SK-N-DZ (cell line): ENCODE measurements at regions not wholly inside any gene's neighbourhood (a gene's known extent, or its start where the extent isn't known, plus 50 kb on each side); places are given as distances from the start of the nearest gene placed in this dataset.

ENCODE experiments used
- DNase-seq: peaks from one replicate; pipeline ENCODE4 v3.0.0-alpha.2; 2015; ENCODE audit warnings: low spot score

DNA sequence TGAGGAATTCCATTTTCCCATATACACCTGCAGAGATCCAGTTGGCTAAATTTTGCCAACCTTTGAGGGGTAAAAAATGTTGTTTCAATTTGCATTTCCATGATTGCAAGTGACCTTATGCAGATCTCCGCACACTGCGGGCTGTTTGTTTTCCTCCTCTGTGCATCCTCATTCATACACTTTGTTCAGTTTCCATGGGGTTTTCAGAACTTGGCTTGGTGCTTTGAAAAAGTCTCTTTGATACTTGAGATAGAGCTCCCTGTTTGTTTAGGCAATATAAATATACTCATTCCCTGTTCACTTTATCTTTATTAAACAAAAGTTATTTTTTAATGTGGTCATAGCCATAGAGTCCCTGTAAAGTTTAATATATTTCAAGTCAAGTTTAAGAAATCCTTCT lies 353.1 kb downstream of the CMPK2 start:
- no peak for DNase-seq

DNA sequence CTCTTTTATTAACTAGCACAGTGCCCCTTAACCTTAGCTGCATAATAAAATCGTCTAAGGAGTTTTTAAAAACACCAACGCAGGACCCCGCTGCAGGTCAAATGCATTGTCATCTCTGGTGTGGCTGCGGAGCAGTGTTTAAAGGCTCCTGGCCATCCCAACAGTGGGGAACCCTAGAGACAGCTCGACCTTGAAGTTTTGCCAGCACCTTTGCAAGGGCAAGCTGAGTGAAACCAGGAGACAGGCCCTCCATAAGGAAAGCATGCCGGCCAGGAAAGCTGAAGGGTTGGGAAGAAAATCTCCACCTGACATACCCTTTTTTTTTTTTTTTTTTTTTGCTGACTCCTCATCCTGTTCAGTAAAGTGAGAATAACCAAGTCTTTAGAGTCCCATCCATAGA lies 349.0 kb downstream of the CMPK2 start:
- no peak for DNase-seq

DNA sequence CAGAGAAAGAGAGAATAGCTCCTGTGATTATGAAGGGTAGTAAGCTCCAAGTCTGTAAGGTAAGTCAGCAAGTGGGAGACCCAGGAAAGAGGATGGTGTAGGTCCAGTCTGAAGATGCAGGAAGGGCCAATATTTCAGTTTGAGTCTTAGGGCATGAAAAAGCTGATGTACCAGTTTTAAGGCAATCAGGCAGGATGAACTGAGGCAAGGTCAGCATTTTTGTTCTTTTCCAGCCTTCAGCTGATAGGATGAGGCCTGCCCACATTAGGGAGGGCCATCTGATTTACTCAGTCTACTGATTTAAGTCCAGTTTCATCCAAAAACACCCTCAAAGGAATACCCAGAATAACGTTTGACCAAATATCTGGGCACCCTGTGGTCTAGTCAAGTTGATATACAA lies 347.3 kb downstream of the CMPK2 start:
- no peak for DNase-seq

DNA sequence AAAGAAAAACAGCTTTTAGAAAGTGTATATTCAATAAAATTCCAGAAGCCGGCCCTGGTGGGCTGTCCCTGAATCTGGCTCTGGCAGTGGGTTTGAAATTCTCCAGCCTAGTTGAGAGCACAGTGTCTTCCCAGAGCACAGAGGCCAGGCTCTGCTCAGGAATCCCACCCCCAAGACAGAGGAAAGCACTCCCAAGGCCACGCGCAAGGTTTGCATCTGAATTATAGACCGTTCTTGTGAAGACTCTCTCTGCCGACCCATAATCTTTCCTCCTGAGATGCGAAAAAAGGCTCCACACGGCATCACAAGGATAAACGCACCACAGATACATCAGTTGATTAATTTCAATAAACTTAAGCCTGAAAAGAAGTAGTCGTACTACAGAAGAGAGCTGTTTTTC lies 342.2 kb downstream of the CMPK2 start:
- peak; percentile 75 for DNase-seq

DNA sequence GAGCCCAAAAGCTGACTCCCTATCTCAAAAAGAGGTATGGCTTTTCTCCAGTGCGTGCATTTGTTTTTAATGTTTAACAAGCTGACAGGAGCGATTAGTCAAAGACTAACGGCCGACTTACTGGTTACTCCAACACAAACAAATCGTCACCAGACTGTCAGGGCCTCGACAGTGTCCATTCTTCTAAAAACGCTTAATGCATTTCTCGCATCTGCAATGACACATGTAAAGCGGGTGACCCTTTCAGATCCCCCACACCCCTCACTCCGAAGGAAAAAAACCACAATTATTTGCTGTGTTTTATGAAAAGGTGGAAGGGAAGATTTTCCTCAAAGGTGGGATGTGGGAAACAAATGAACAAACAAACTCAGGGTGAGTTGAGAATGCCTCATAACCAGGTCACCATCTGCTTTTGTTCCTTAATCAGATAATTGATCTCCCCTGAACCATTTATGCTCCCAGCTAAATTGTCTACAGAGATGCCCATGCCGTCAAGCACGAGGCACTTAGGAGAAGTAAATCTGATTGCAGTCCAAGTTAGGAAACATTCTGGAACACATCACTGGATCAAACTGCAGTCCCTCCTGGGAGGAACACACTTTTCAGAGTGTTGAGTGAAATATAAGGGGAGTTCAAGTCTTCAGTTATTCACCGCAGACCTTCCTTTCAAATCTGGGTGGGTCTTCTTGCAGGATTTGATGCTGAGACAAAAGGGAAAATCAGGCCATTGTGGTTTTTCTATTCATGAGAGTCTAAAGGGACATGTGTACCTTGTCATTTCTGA lies 340.8 kb downstream of the CMPK2 start:
- DNase-seq = peak; percentile 99

DNA sequence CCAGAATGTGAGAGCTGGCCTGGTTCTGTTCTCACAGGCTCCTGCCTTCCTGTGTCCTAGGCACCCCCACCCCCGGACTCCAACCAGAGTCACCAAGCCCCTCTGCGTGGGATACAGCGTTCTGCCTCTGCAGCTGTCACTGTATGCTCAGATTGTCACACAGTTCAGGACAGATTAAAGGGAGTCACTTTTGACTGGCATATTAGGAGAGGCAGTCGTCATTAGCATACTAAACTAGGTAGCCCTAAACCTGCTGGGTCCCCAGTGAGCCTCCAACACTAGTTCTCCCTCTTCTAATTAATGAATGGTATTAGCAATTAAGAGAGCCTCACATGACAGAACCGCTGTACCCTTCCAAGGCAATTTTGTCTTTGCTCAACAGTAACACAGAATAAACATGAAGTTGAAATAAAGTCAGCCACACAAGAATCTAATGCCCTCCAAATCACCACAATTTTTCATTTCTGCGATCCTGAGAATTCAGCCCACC lies 340.2 kb downstream of the CMPK2 start:
- DNase-seq = no peak

DNA sequence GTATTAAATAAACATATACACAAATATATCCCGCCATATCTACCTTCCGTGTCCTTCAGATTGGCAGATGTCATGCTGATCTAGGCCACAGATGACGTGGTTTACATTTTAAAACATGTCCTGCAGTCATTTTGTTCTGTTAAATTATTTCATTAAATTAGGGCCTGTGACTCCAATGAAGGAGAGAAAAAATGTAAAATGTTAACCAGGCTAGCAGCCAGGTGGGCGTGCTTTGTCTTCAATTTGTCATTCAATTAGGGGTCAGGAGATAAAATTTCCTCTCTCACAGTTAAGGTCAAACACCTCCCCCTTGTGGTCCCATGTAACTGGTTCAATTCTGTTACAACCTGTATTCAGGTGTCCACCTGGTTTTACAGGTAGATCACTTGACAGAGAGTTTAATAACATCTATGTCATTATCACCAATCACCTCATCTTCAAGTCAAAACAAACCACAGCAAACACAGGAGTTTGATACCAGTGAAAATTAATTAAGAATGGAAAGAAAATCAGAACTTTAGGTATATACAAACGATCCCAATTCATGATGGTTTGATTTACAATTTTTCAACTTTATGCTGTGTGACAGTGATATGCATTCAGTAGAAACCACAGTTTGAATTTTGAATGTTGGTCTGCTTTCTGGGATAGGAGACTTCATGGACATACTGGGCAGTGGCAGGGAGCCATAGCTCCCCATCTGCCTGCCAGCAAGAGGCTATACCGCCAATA lies 339.4 kb downstream of the CMPK2 start:
- peak; percentile 92 for DNase-seq

DNA sequence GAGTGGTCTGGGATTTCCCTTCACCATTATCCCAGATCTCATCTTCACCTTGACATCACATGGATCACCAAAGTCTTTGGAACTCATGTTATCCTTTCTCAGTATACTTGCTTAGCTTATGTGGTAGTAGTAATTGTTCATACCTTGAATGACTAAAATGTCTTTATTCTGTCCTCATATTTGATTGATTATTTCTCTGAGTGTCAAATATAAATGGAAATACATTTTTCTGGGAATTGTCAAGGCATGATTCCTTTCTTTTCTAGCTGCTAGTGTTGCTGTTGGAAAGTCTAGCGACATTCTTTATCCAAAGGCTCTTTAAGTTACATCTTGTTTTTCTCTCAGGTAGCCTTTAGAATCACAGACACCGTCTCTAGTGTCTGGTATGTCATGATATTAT lies 334.4 kb downstream of the CMPK2 start:
- DNase-seq = no peak

DNA sequence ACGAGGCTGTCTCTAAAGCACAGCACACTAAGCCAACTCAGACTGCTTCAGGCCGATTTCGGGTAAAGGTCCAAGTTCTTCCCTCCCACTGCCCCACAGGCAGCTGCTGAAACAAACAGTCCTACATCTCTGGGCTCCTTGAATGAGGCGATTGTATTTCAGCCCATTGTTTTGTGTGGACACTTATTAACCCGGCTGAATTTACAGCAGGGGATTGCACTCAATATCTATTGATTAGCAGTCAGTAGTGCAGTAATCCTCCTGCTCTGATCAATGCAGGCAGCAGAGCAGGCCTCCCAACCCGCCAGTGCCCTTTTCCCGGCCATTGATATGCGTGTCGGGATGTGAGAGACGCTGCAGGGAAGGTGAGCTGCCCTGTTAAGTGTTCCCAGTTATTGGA lies 330.1 kb downstream of the CMPK2 start:
- DNase-seq = no peak

DNA sequence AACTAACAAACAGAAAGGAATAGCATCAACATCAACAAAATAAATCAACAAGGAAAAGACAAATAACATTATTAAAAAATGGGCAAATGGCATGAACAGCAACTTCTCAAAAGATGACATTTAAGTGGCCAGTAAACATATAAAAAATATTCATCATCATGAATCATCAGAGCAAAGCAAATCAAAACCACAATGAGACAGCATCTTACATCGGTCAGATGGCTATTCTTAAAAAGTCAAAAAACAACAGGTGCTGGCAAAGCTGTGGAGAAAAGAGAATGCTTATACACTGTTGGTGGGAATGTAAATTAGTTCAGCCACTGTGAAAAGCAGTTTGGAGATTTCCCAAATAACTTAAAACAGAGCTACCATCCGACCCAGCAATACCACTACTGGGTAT lies 327.1 kb downstream of the CMPK2 start:
- DNase-seq = no peak

DNA sequence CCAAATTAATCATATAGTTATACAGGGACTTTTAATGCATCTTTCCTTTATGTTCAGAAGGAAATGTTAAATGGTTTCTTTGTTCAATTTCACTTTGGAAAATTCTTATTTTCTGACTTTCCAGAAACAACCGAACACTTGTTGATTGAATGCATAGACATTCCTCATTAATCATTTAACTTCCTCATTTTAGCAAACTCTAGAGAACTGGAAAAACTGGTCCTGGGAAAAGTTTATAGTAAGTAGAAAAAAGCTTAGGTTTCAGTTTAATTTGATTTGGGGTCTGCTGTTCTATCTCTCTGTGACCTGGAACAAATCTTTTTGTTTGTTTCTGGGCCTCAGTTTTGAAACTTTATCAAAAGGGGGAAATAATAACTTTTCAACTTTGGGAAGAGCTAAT lies 320.4 kb downstream of the CMPK2 start:
- DNase-seq = no peak

DNA sequence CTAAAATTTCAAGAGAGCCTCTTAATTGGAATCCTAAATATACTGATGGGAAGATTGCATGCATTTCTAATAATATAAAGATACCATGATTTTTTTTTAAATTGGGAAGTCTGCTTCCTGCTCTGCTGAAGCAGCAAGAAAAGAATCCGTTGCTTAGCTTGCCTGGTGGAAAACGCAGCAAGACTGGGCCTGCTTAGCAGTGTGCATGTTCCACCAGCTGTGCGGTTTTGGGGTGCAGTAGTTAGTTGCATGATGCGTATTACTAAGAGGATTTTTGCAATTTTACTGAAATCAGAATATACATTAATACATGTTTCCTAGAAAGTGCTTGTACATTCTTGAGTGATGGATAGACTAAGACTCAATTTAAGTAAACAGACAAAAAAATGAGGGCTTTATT lies 319.9 kb downstream of the CMPK2 start:
- no peak for DNase-seq

DNA sequence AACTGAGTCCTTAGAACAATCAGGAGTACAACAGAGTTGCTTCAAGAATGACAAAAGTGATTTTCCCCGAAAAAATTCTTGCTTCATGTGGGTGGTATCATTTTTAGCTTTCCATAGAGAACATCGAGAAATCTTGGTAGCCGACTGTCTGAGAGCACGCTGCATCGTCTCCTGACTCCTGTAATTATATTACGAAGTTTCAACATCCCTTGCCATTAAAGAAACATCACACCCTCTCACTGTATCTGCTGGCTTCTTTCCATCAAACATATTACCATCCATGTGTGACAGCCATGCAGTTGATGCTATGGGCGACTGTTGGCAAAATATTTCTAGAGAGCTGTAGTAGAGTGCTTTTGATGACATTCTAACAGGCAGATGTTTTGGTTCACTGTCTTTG lies 311.2 kb downstream of the CMPK2 start:
- peak; percentile 70 for DNase-seq

DNA sequence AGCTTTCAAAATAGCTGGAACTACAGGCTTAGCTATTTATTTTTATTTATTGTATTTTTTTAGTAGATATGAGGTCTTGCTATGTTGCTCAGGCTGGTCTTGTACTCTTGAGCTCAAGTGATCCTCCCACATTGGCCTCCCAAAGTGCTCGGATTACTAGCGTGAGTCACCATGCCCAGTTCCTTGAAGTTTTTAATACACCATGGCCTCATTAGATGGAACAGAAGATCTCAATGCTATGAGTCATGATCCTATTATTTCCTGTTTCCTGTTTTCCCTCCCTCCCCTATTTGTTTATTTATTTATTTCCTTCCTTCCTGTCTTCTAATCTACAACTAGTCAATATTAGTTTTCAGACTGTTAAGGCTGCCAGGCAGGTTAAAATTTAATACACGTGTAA lies 309.0 kb downstream of the CMPK2 start:
- DNase-seq = no peak

DNA sequence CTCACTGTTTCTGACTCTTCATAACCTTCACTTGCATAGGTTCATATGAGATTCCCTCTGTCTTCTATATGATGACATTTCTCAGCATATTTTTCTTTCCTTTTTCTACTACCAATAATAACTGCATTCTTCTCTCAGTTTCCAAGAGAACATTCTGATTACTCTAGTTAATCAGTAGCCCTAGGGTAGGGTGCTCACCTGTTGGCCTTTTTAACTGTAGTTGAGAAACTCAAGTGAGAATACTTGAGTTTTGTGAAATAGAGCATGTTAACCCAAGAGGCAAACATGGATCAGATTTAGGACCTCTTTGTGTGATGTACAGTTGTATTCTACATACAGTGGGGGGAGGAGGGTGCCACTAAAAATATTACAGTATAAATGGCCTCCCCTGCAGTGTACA lies 308.0 kb downstream of the CMPK2 start:
- DNase-seq = no peak

DNA sequence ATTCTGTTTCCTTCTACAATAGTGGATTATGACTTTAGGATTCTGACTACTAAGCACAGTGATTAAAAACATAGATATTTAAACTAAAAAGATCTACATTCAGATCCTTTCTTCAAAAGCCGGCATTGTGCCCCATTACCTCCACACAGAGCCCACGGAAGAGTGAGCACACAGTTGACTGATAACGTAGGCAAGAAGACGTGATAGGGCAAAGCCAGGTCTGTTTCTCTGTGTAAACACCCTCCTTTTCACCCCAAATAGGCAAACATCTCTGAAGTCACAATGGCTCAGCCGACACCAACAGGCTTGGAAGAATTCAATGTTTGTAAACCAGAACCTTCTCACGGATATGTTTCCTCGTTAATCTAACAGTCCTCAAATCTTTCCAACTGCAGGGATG lies 302.9 kb downstream of the CMPK2 start:
- no peak for DNase-seq

DNA sequence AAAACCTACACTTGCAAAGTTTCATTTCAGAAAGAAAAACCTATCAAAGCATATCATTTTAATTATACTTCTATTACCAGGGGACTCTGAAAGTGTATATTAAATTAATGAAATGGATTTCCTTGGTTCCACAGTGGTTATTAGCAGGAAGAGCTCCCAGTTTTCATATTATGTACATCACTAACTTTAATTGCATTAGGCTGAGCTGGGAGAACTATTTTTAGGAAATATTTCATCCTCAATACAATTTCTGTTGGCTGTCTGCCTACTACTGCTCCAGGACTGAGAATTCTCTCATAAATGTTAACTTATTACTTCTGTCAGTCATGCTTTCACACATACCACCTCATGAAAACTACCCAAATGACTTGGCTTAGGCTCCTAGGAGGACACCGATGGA lies 301.4 kb downstream of the CMPK2 start:
- DNase-seq = no peak

DNA sequence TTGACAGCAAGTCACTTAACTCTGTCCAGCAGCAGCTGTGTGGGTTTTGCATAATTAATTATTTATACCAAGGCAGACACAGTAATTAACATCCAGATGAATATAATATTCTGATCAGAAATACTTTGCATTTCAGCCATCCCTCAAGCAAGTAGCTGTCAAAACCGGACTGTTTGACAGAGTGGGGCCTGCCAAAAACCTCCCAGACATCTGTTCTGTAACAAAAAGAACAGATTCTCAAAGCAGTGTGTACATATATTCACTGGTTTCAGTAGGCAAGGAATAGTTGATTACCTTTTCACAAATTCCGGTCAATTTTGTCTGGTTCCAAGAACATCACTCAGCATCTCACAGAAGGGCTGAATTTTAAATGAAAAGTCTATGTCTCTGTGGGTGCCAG lies 291.6 kb downstream of the CMPK2 start:
- DNase-seq = no peak

DNA sequence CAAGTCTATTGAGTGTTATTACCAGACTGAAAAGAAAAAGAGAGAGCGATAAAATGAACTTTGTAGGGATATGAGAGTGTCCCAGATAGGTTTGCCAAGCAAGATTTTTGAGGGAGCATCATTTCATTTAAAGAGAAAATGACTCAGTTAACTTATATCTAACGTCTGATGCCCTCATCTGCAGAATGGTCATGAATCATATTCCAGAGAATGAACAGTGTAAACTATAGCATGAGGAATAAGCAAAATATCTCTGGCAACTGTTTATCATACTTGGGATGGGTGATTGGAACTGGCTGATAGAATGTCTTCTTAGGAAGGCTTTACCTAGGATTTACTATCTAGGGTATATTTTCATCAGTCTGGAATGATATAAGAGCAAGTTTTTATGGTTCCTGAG lies 289.4 kb downstream of the CMPK2 start:
- no peak for DNase-seq

DNA sequence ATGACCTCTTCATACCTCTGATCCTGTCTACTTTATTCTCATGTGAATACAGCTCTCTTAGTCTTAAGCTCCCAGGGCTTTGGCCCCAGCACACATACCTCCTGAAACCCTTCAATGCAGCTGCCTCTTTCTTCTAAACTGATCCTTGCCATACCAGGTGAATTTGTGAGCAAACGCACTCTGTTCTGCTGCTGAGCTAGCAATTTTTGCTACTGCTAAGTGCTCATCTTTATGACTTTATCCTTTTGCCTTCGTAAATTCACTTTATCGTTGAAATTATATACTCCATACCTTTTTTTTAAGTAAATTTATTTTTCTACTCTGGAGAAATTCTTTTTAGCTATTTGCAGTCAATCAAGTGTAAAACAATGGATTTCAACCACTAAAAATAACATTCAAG lies 287.7 kb downstream of the CMPK2 start:
- no peak for DNase-seq

DNA sequence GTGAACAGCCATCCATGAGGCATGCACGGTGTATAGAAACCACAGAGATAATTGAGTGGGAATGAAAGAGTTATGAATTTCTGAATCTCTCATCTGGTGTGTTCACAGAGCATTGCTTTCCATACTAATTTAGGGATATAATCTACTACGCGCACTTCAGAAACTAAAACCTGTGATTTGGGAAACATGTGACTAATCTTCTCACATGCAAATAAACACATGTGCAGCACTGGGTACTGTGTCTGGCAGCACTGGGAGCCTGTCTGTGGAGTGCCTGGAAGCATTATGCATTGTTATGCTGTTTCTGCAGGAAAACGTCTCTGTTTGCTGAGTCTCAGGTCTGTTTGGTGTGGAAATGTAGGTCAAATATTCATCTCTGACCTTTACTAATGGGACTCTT lies 287.3 kb downstream of the CMPK2 start:
- no peak for DNase-seq

DNA sequence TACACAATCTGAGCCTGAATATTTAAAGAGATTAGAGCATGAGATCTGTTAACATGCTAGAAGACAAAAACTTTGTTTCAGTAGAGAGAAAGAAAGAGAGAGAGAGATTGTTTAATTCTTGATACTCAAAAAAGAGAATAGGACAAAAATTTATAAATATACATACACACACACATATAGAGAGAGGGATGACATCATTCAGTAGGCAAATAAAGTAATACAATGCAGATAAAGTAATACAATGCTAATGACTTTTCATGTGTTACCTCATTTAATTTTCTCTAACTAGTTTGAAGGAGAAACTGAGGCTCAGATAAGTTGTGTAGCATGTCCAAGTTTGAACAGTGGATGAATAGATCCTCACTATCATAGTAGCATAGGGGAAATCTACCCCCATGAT lies 286.4 kb downstream of the CMPK2 start:
- DNase-seq = no peak

DNA sequence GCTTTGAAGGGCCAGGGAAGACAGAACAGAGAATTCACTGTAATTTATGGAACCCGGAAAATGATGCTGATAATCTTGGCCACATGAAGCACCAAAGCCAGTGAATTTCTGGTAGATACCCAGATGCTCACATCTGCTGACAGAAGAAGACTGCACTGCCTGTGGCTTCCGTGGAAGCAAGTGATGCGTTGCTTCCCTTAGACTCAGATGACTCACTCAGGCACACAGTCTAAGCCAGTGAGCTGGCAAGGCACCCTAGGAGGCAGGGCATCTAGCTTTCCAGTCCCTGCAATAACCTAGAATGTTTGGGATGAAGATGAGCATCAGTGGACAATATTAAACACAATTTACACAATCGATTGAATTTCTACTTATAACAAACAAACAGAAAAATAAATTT lies 284.7 kb downstream of the CMPK2 start:
- no peak for DNase-seq
